T-helper 1 cell treated with Interleukin-12 subunit alpha and Interleukin-12 subunit beta and Interleukin-4 antibody, amounts not matched to agents 30 μg/mL and 1 μg/mL, for 36 hours (primary cell): ENCODE measurements at regions not wholly inside any gene's neighbourhood (a gene's known extent, or its start where the extent isn't known, plus 50 kb on each side); places are given as distances from the start of the nearest gene placed in this dataset.

Experiments used
- H3K27ac Mint-ChIP-seq: one replicate; pipeline ENCODE4 v1.8.0; 2021; ENCODE audit warnings: mild to moderate bottlenecking, mixed read lengths
- H3K27me3 Mint-ChIP-seq: one replicate; pipeline ENCODE4 v1.8.0; 2021; ENCODE audit warnings: low read depth, mixed read lengths
- H3K36me3 Mint-ChIP-seq: one replicate; pipeline ENCODE4 v1.8.0; 2021; ENCODE audit warnings: low read depth, mixed read lengths
- H3K4me1 Mint-ChIP-seq: one replicate; pipeline ENCODE4 v1.8.0; 2021; ENCODE audit warnings: low read depth, mixed read lengths
- H3K4me3 Mint-ChIP-seq: one replicate; pipeline ENCODE4 v1.8.0; 2021; ENCODE audit warnings: mild to moderate bottlenecking, moderate library complexity, mixed read lengths
- H3K9me3 Mint-ChIP-seq: one replicate; pipeline ENCODE4 v1.8.0; 2021; ENCODE audit warnings: mixed read lengths

DNA sequence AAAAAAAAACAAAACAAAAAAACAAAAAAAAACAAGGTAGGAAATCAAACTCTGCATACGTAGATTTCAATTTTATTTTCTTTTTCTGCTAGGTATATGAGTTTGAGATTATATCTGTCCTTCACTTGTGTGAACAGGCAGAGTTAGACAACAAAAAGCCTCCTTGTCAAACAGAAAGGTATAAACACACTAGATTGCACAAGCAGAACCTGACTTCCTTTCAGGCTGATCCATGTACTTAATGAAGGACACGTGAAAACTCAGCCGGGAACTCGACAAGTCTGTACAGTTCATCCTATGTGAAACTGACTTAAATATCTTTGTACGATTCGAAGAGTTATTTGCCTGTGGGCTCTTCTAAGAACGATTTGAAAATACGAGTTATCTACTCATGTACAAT is 254.1 kb downstream of the ARL4A start:
- Mint-ChIP-seq H3K4me1 (no peaks in the 10 kb centered on the region), H3K4me3 (no peak overlapping the region), H3K9me3 (no peaks in the 10 kb centered on the region), H3K36me3 (no peaks in the 10 kb centered on the region), H3K27me3 (no peaks in the 10 kb centered on the region), H3K27ac (no peak overlapping the region)

DNA sequence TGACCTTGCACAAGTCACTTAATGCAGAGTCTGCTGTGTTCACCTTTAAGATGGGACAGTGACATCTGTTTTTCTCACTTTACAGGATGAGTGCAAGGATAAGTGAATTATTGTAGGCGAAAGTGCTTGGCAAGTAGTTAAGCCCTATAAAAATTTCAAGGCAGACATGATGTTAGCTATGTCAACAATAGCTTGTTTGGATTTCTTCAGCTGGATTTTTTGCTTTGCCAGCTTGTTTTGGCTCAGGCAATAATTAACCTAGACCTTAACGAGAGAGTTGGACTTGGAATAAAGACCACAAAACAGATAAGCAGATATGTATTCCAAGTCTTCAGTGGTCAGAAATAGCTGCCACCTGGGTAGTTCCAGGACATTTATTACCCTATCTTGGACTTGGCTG is 255.2 kb downstream of the ARL4A start:
- H3K27me3 Mint-ChIP-seq, result no peaks in the 10 kb centered on the region
- H3K4me3 Mint-ChIP-seq, result no peak overlapping the region
- H3K27ac Mint-ChIP-seq, result no peak overlapping the region
- no peaks in the 10 kb centered on the region for H3K36me3 Mint-ChIP-seq
- H3K9me3 Mint-ChIP-seq, result no peaks in the 10 kb centered on the region
- H3K4me1 Mint-ChIP-seq, result no peaks in the 10 kb centered on the region

DNA sequence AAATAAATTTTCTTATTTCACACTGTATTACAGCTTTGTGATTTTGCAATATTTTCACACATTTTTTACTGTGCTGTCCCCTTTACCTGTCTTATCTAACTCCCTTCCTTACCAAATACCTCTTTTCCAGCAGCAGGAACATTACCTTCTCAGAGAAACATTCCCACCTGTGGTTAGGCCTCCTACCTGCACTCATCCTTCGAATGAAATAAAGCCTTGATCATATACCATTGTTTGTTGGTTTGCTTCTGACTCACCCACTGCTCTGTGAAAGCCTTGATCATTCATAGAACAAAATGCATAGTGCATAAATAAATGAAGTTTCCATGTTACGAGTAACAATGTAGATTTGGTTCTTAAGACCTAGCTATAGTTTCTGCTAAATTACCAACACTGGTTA is 256.3 kb downstream of the ARL4A start:
- Mint-ChIP-seq H3K9me3 (no peaks in the 10 kb centered on the region), H3K4me1 (no peaks in the 10 kb centered on the region), H3K27me3 (no peaks in the 10 kb centered on the region), H3K27ac (no peak overlapping the region), H3K4me3 (no peak overlapping the region), H3K36me3 (no peaks in the 10 kb centered on the region)

DNA sequence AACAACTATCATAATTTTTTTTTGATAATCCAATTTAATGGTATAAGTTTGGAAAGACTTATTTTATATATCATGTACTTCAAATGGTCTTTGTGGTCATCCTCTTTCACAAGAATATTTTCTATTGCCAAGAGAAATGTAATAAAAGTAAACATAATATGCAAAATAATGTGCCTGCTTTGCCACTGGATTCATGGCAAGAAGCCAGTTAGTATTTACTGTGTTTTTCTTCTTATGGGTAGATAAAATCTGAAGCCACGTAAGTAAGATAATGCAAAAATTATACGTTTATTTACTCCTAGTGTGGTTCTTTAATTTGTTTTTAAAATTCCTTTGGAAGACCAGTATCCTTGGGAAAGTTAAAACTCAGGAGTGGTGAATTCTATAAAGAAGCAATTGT is 258.5 kb downstream of the ARL4A start:
- Mint-ChIP-seq H3K27ac (no peak overlapping the region), H3K27me3 (no peaks in the 10 kb centered on the region), H3K4me1 (no peaks in the 10 kb centered on the region), H3K36me3 (no peaks in the 10 kb centered on the region), H3K9me3 (no peaks in the 10 kb centered on the region), H3K4me3 (no peak overlapping the region)

DNA sequence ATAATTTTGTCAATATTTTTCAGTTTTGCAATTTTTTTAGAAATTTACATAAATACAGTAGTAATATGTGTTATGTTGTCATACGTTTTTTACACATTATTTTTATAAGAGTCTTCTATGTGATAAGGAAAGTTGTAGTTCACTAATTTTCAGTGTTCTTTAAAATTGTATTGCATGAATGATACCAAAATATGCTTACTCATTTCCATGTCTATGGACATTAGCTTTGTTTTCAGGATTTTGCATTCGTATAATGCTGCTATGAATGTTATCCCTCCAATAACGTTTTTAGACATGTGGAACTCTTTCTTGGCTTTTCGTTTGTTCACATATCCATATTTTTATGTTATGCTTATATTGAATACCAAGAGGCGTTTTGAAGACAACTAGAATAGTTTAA is 260.0 kb downstream of the ARL4A start:
- no peaks in the 10 kb centered on the region for H3K27me3 Mint-ChIP-seq
- no peaks in the 10 kb centered on the region for H3K4me1 Mint-ChIP-seq

DNA sequence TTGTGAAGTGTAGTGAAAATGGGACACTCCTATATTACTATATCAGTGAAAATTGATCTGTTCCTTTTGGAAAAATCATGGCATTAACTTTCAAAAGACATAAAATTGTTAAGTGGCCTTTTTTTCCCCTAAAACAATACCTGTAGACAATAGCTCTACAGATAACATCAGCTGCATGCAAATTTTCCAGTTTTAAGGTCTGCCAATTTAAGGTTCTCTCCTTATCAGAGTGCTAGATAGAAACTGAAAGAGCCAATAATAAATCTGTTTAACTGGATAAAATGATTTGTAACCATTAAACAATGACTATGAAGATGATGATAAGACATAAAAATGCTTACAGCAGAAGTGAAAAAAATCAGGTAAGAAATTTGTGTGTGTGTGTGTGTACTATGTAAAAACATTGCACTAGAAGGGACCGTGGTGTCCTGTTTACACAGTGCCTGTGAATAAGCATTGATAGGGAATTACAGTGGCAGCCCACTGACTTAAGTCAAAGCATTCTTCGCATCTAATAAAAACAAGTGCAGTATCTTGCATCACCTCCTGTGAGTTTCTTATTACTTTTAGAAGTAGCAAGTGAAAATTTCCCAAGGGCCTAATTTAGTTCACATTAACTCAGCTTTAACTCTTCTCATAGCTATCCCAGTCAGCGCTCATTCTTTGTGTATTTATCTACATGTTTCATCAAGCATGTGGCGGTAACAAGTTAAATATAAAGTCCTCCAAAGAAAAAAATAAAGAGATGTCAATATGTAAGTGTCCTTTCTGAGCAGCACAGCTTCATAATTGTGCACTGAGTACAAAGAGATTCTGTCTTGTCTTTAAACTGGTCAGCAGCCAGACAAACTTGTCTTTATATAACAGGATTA is 261.9 kb downstream of the ARL4A start:
- Mint-ChIP-seq H3K27me3 (no peaks in the 10 kb centered on the region), H3K4me1 (no peaks in the 10 kb centered on the region), H3K4me3 (no peak overlapping the region), H3K27ac (no peak overlapping the region), H3K36me3 (no peaks in the 10 kb centered on the region), H3K9me3 (no peaks in the 10 kb centered on the region)

More for the DNA sequence above, 260.0 kb downstream of the ARL4A start:
- Mint-ChIP-seq H3K9me3 (no peaks in the 10 kb centered on the region), H3K4me3 (no peak overlapping the region), H3K36me3 (no peaks in the 10 kb centered on the region), H3K27ac (no peak overlapping the region)

DNA sequence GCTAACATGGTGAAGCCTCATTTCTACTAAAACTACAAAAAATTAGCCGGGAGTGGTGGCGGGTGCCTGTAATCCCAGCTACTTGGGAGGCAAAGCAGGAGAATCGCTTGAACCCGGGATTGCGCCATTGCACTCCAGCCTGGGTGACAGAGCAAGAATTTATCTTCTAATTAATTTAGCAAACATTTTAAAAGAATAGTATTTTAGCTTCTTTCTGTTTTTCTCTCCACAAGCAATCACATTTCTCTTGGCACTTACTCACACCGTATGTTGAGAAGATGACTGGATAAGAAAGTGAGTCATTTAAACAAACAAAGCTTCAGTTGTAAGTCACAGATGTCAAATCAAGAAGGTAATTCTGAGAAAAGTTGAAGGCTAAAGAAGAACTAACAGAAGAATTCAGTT is 264.0 kb downstream of the ARL4A start:
- no peaks in the 10 kb centered on the region for H3K27me3 Mint-ChIP-seq
- no peaks in the 10 kb centered on the region for H3K4me1 Mint-ChIP-seq
- no peak overlapping the region for H3K27ac Mint-ChIP-seq
- H3K4me3 Mint-ChIP-seq, result no peak overlapping the region
- H3K36me3 Mint-ChIP-seq, result no peaks in the 10 kb centered on the region
- no peaks in the 10 kb centered on the region for H3K9me3 Mint-ChIP-seq

DNA sequence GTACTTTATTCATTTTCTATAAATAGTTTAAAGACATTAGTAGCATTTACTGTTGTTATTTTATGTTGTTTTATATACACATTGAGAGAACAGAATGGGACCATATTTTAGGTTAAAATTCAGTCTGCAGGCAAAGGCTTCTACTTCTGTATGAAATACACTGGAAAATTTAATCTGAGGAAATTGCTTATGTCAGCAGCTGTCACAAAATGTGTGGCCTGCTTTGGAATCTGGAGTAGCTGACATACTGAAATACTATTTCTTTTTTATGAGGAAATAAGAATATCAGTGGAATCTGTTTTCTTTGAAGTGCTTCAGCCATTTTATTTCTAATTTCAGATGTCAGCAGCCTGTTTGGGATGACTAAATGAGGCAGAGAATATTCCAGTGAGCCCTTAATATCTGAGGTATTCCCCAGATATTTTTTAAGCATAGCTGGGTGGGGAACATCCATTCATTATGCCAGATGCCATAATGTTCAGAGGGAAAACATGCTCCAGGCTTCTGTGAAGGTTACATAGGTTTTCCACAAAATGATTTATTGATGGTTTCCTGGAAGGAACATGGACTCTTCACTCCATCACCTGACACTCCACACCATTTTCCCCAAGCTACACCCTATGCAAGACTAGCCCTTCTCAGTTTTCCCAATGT is 267.1 kb downstream of the ARL4A start:
- no peaks in the 10 kb centered on the region for H3K4me1 Mint-ChIP-seq
- H3K9me3 Mint-ChIP-seq, result no peaks in the 10 kb centered on the region
- no peaks in the 10 kb centered on the region for H3K27me3 Mint-ChIP-seq
- no peak overlapping the region for H3K4me3 Mint-ChIP-seq
- H3K36me3 Mint-ChIP-seq, result no peaks in the 10 kb centered on the region
- H3K27ac Mint-ChIP-seq, result no peak overlapping the region

DNA sequence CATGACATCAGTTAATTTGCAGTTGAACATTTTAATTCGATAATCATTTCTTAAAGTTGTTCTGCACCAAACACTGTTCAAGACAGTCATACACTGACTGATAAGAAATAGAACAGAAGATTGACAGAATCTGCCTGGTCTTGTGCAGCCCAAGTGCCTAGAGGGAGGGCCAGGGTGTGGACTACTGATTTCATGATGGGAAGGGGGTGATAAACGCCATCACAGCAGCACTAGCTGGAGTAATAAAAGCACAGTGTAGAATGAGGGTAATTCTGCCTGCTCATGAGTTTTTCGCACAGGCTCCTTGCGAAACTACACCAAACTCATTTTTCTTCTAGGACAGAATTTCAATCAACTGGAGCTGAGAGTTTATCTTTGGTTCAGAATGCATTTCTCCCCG is 270.1 kb downstream of the ARL4A start:
- no peaks in the 10 kb centered on the region for H3K36me3 Mint-ChIP-seq
- H3K4me3 Mint-ChIP-seq, result no peak overlapping the region
- H3K27ac Mint-ChIP-seq, result no peak overlapping the region
- no peaks in the 10 kb centered on the region for H3K9me3 Mint-ChIP-seq
- no peaks in the 10 kb centered on the region for H3K4me1 Mint-ChIP-seq
- no peaks in the 10 kb centered on the region for H3K27me3 Mint-ChIP-seq

DNA sequence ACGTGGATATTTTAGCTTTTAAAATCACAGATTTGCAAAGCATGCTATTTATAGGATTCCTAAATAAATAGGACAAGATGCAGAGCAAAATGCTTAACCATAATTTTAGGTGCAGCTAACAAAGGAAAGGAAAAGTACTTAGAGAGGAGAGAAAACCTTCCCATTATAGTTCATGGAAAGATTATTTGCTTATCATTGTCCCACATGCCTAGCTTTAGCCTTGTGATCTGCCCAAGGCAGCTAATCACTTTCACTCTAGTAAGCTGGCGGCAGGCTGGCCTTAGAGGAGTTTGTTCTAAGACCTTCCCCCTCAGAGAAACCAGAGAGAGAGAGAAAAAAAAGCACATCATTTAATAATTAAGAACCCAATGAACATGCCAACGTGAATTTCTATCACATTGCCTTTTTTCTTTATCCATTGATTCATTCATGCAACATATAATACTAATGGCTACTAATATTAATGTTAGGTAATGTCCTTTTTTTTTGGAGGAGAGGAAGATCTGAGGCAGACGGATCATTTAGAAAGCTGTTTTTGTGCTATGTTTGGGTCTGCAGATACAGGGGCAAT is 274.6 kb downstream of the ARL4A start:
- Mint-ChIP-seq H3K4me3 (no peak overlapping the region), H3K9me3 (no peaks in the 10 kb centered on the region), H3K4me1 (no peaks in the 10 kb centered on the region), H3K27ac (no peak overlapping the region), H3K27me3 (no peaks in the 10 kb centered on the region), H3K36me3 (no peaks in the 10 kb centered on the region)

DNA sequence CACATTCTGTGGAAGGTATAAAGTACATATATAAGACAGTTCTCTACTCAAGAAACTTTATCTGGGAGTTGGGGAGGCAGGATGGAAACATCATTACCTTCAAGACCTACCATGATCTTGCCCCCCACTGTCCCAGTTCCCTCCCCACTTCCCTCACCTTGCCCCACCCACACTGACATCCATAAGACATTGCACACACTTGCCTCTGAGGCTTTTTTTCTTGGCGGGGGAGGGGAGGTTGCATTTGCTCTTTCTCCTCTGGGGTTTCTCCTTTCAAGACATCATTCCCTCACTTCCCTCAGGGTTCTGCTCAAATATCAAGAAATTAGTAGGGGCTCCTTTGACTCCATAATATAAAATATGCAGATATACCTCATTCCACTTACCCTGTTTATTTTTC is 276.0 kb downstream of the ARL4A start:
- H3K36me3 Mint-ChIP-seq, result no peaks in the 10 kb centered on the region
- H3K4me1 Mint-ChIP-seq, result no peaks in the 10 kb centered on the region
- H3K27me3 Mint-ChIP-seq, result no peaks in the 10 kb centered on the region
- H3K9me3 Mint-ChIP-seq, result no peaks in the 10 kb centered on the region
- H3K4me3 Mint-ChIP-seq, result no peak overlapping the region
- no peak overlapping the region for H3K27ac Mint-ChIP-seq

DNA sequence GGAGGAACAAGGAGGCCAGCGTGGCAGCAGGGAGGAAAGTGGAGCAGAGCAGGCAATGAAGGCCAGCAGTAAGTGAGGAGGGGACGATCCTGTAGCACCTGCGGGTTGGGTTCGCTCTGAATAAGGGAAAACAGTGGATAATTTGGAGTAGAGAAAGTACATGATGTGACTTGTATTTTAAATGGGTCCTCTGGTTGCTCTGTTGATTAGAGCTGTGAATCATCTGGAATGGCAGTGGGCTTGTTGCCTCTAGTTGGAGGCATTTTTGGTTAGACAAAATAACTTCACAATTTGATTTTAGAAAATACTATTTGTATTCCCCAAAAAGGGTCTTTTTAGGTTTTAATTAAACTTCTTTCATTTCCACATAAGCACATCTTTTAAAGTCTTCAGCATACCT is 277.4 kb downstream of the ARL4A start:
- no peaks in the 10 kb centered on the region for H3K9me3 Mint-ChIP-seq
- no peaks in the 10 kb centered on the region for H3K27me3 Mint-ChIP-seq
- H3K36me3 Mint-ChIP-seq, result no peaks in the 10 kb centered on the region
- H3K27ac Mint-ChIP-seq, result no peak overlapping the region
- H3K4me3 Mint-ChIP-seq, result no peak overlapping the region
- H3K4me1 Mint-ChIP-seq, result no peaks in the 10 kb centered on the region

DNA sequence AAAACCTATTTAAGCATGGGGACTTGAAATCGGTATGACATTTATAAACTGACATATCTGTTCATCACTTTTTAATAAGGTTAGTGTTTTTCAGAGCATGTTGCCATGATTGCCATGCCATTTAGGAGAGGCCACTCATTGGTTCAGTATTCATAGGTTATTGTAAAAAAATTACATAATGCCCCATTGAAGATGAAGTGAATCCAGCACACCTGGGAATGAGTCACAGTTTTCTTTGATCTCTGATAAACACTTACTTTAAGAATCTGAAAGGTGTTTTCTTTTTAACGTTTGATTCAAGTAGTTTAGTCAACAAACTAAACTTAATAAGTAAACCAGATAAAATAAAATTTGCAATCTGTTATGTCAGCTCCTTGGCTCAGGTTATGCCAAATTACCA is 278.3 kb downstream of the ARL4A start:
- Mint-ChIP-seq H3K4me3 (no peak overlapping the region), H3K27ac (no peak overlapping the region), H3K36me3 (no peaks in the 10 kb centered on the region), H3K27me3 (no peaks in the 10 kb centered on the region), H3K9me3 (no peaks in the 10 kb centered on the region), H3K4me1 (no peaks in the 10 kb centered on the region)

DNA sequence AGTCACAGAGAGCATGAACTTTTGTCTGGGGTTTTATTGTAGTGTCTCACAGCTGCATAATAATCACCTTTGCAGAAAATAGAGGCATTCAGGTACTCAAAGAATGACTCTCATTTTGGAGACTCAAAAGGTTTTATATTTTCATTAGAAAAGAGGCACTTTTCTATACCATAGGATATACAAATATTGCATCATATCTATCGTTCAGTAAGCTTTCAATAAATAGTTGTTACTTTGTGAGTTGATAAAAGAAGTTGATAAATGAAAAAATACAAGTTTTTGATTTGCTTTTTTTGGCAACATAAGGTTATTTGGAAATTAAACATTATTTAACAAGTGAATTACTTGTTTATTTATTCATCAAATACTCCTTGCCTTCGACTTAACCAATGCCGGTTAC is 279.9 kb downstream of the ARL4A start:
- no peaks in the 10 kb centered on the region for H3K36me3 Mint-ChIP-seq
- H3K4me3 Mint-ChIP-seq, result no peak overlapping the region
- H3K27me3 Mint-ChIP-seq, result no peaks in the 10 kb centered on the region

DNA sequence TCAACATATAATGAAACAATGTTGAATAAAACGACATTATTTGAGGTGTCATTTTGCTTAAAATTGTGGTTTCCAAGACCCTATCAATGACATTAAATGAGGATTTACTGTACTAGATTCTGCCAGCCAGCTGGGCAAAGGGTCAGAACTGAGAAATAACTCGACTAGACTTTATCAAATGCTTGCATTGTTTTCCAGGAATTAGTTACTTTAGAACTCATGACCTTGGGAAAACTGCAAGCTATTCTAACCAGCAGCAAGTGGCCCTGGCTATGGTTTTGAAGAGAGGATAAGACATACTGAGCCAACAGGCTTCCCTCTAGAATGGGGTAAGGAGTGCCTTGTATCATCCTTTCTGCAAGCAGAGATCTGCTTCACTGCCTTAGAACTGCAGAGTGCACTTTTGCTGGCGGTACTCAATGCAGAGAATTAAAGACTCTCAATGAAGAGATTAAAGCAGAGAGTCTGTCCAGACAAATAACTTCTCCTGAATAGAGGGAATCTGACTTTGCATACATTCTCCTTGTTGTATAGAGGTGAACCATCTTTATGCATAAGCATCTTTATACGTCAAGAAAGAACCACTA is 281.5 kb downstream of the ARL4A start:
- Mint-ChIP-seq H3K36me3 (no peaks in the 10 kb centered on the region), H3K9me3 (no peaks in the 10 kb centered on the region), H3K27me3 (no peaks in the 10 kb centered on the region), H3K27ac (no peak overlapping the region), H3K4me3 (no peak overlapping the region), H3K4me1 (no peaks in the 10 kb centered on the region)

More for the DNA sequence above, 279.9 kb downstream of the ARL4A start:
- Mint-ChIP-seq H3K9me3 (no peaks in the 10 kb centered on the region), H3K4me1 (no peaks in the 10 kb centered on the region), H3K27ac (no peak overlapping the region)
